Loucy (cell line): ENCODE measurements at regions not wholly inside any gene's neighbourhood (a gene's known extent, or its start where the extent isn't known, plus 50 kb on each side); places are given as distances from the start of the nearest gene placed in this dataset.
A peak's percentile ranks its signal among the peaks of the same experiment; 100 is the strongest.

Source experiments
- H2AFZ ChIP-seq: fragments of 200-600 bp; sonication (generic); 2 replicates; pipeline ENCODE4 v1.6.0; 2016; ENCODE audit warnings: antibody characterized with exemption, mild to moderate bottlenecking, low read length, moderate library complexity
- H3F3A ChIP-seq: fragments of 200-600 bp; 2 replicates; pipeline ENCODE4 v1.6.0; 2016; ENCODE audit warnings: antibody characterized with exemption, low read depth, mild to moderate bottlenecking
- H3K27me3 ChIP-seq: fragments of 200-600 bp; sonication (generic); 2 replicates; pipeline ENCODE4 v1.6.1; 2014; ENCODE audit warnings: low read length, mild to moderate bottlenecking; ENCODE audit not compliant: insufficient read depth, poor library complexity, severe bottlenecking
- H3K36me3 ChIP-seq: fragments of 200-600 bp; sonication (generic); 2 replicates; pipeline ENCODE4 v1.6.1; 2016; ENCODE audit warnings: low read length; ENCODE audit not compliant: insufficient read depth
- H3K4me1 ChIP-seq: fragments of 200-600 bp; sonication (generic); 2 replicates; pipeline ENCODE4 v1.5.1; 2014; ENCODE audit warnings: low read length, mild to moderate bottlenecking; ENCODE audit not compliant: insufficient read depth, poor library complexity, severe bottlenecking
- H3K4me2 ChIP-seq: fragments of 200-600 bp; sonication (generic); 2 replicates; pipeline ENCODE4 v1.6.0; 2014; ENCODE audit warnings: antibody characterized with exemption, low read length, low read depth, mild to moderate bottlenecking; ENCODE audit not compliant: poor library complexity, severe bottlenecking
- H3K4me3 ChIP-seq: fragments of 200-600 bp; sonication (generic); 2 replicates; pipeline ENCODE4 v1.5.1; 2014; ENCODE audit warnings: low read length, mild to moderate bottlenecking, mixed read lengths; ENCODE audit not compliant: poor library complexity, severe bottlenecking
- H3K79me2 ChIP-seq: fragments of 200-600 bp; sonication (generic); 2 replicates; pipeline ENCODE4 v1.6.1; 2014; ENCODE audit warnings: low read length; ENCODE audit not compliant: insufficient read depth
- H3K9ac ChIP-seq: fragments of 200-600 bp; sonication (generic); 2 replicates; pipeline ENCODE4 v1.6.0; 2014; ENCODE audit warnings: mild to moderate bottlenecking, low read depth, low read length, moderate library complexity; ENCODE audit not compliant: poor library complexity, severe bottlenecking
- H3K9me2 ChIP-seq: fragments of 200-600 bp; sonication (generic); replicated peaks from 2 replicates; pipeline ENCODE4 v1.6.1; 2016; ENCODE audit warnings: low read depth, low read length, mixed read lengths
- H3K9me3 ChIP-seq: fragments of 200-600 bp; sonication (generic); 2 replicates; pipeline ENCODE4 v1.6.1; 2014; ENCODE audit warnings: mild to moderate bottlenecking, antibody characterized with exemption, low read length, low read depth; ENCODE audit not compliant: insufficient read depth
- H4K20me1 ChIP-seq: fragments of 200-600 bp; sonication (generic); 2 replicates; pipeline ENCODE4 v1.6.0; 2014; ENCODE audit warnings: antibody characterized with exemption, low read length, mild to moderate bottlenecking; ENCODE audit not compliant: insufficient read depth, poor library complexity, severe bottlenecking
- EZH2phosphoT487 ChIP-seq: fragments of 200-600 bp; IDR thresholded peaks from 2 replicates; pipeline ENCODE4 v1.6.1; 2018; ENCODE audit warnings: antibody characterized with exemption, mild to moderate bottlenecking, moderate library complexity, borderline replicate concordance
- TF ChIP-seq, protein P1 (sequence below): fragments of 200-600 bp; sonication (generic); conservative IDR thresholded peaks from 2 replicates; pipeline ENCODE4 v1.5.1; 2014; ENCODE audit warnings: mild to moderate bottlenecking, antibody characterized with exemption, low read length

DNA sequence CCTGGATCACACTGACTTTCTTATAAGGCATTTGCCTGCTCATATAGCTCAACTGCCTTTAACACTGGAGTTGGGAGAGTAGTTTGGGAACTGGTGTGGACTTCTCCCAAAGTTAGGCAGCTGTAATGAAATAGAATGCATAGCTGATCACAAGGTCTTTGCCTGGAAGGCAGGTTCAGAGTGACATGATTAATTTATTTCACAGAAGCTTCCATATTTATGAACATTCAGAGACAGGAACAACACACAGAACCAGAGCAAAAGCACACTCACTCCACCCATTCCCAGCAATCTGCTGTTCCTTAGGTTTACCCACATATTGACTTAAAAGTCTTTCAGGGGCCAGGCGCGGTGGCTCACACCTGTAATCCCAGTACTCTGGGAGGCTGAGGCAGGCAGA, 234.2 kb downstream of the REEP3 start:
- H3K9ac ChIP-seq, result no peak overlapping the region
- TF ChIP-seq, protein P1, sequence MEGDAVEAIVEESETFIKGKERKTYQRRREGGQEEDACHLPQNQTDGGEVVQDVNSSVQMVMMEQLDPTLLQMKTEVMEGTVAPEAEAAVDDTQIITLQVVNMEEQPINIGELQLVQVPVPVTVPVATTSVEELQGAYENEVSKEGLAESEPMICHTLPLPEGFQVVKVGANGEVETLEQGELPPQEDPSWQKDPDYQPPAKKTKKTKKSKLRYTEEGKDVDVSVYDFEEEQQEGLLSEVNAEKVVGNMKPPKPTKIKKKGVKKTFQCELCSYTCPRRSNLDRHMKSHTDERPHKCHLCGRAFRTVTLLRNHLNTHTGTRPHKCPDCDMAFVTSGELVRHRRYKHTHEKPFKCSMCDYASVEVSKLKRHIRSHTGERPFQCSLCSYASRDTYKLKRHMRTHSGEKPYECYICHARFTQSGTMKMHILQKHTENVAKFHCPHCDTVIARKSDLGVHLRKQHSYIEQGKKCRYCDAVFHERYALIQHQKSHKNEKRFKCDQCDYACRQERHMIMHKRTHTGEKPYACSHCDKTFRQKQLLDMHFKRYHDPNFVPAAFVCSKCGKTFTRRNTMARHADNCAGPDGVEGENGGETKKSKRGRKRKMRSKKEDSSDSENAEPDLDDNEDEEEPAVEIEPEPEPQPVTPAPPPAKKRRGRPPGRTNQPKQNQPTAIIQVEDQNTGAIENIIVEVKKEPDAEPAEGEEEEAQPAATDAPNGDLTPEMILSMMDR, result no peak
- TF ChIP-seq EZH2phosphoT487, result no peak
- no peaks in the 10 kb centered on the region for H3F3A ChIP-seq
- no peaks in the 10 kb centered on the region for H3K4me1 ChIP-seq
- H3K79me2 ChIP-seq, result no peaks in the 10 kb centered on the region
- no peaks in the 10 kb centered on the region for H3K9me3 ChIP-seq
- H2AFZ ChIP-seq, result no peak overlapping the region
- no peaks in the 10 kb centered on the region for H3K9me2 ChIP-seq
- no peaks in the 10 kb centered on the region for H4K20me1 ChIP-seq
- H3K4me3 ChIP-seq, result no peak overlapping the region
- no peaks in the 10 kb centered on the region for H3K27me3 ChIP-seq
- no peak overlapping the region for H3K4me2 ChIP-seq
- no peaks in the 10 kb centered on the region for H3K36me3 ChIP-seq

DNA sequence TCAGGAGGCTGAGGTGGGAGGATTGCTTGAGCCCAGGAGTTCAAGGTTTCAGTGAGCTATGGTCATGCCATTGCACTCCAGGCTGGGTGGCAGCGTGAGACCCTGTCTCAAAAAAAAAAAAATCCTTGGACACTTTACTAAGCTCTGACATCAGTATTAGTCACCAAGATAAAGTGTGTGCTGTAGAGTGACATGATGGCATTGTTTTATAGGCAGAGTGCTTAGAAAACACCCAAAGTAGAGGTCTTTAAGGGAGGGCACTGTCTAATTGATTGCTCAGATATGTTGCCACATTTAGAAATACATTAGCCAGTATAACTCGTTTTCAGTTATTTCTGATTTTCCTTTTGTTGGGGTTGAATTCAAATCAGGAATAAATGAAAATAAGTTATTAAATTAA, 235.9 kb downstream of the REEP3 start:
- Histone ChIP-seq H3K4me2 (no peak overlapping the region), H3K36me3 (no peaks in the 10 kb centered on the region), H3K27me3 (no peaks in the 10 kb centered on the region), H3K4me1 (no peaks in the 10 kb centered on the region), H3K9me3 (no peaks in the 10 kb centered on the region), H4K20me1 (no peaks in the 10 kb centered on the region), H3K4me3 (no peak overlapping the region), H2AFZ (0 out of 2 replicates have a peak overlapping the region, but pooled peaks have one; percentile 19), H3K9ac (no peak overlapping the region), H3F3A (no peaks in the 10 kb centered on the region), H3K9me2 (no peaks in the 10 kb centered on the region), H3K79me2 (no peaks in the 10 kb centered on the region)
- TF ChIP-seq EZH2phosphoT487, result no peak
- TF ChIP-seq, protein P1, result no peak

DNA sequence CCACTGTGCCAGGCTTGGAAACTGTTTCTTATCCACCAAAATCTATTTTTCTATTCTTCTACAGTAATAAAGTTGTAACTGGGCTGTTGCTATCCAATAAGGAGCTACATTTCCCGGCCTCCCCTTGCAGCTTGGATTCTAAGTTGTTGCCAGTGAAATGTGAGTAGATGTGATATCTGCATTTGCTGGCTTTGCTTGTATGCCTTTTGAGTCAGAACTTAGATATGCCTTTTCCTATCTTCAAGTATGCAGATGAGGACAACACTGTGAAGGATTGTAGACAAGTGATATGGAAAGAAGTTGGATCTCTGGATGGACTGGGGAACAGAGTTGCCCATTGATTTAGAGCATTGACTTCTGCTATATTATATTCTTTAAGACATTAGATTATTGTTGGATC, 236.9 kb downstream of the REEP3 start:
- H3K4me2 ChIP-seq, result no peak overlapping the region

More for the DNA sequence above, 236.9 kb downstream of the REEP3 start:
- no peaks in the 10 kb centered on the region for H3K9me2 ChIP-seq
- H2AFZ ChIP-seq, result no peak overlapping the region
- H3F3A ChIP-seq, result no peaks in the 10 kb centered on the region
- TF ChIP-seq, protein P1, result no peak
- TF ChIP-seq EZH2phosphoT487, result no peak
- no peaks in the 10 kb centered on the region for H4K20me1 ChIP-seq
- no peak overlapping the region for H3K4me3 ChIP-seq
- H3K79me2 ChIP-seq, result no peaks in the 10 kb centered on the region
- no peaks in the 10 kb centered on the region for H3K36me3 ChIP-seq
- no peaks in the 10 kb centered on the region for H3K9me3 ChIP-seq
- H3K27me3 ChIP-seq, result no peaks in the 10 kb centered on the region
- no peaks in the 10 kb centered on the region for H3K4me1 ChIP-seq
- no peak overlapping the region for H3K9ac ChIP-seq
